ENCODE measurements at regions not wholly inside any gene's neighbourhood (a gene's known extent, or its start where the extent isn't known, plus 50 kb on each side); places are given as distances from the start of the nearest gene placed in this dataset.

DNA sequence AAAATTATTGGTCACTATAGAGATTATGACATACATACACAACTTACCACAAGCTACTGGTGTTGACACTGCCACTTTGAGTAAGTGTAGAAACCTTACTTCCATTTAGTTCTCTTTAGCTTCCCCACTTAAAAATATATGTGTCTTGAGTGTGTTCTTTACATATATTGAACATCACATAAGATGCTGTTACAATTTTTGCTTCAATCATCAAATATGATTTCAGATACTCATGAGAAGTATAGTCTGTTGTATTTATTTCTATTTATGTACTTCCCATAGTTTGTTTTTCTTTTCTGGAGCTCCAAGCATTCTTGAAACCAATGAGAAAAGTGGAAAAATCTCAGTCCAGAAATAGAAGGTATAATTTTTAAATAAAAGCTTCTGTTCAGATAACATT is 102.7 kb upstream of the SDK1 start:
- no peaks in the 10 kb centered on the region for H3K36me3 ChIP-seq (replicated peaks; ENCODE audit: low read depth, low read length)
- no peaks in the 10 kb centered on the region for H3K27me3 ChIP-seq (ENCODE audit: low read depth, low read length)
- TF ChIP-seq, protein P1, sequence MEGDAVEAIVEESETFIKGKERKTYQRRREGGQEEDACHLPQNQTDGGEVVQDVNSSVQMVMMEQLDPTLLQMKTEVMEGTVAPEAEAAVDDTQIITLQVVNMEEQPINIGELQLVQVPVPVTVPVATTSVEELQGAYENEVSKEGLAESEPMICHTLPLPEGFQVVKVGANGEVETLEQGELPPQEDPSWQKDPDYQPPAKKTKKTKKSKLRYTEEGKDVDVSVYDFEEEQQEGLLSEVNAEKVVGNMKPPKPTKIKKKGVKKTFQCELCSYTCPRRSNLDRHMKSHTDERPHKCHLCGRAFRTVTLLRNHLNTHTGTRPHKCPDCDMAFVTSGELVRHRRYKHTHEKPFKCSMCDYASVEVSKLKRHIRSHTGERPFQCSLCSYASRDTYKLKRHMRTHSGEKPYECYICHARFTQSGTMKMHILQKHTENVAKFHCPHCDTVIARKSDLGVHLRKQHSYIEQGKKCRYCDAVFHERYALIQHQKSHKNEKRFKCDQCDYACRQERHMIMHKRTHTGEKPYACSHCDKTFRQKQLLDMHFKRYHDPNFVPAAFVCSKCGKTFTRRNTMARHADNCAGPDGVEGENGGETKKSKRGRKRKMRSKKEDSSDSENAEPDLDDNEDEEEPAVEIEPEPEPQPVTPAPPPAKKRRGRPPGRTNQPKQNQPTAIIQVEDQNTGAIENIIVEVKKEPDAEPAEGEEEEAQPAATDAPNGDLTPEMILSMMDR (IDR thresholded peaks at IDR 0.05; ENCODE audit: low read depth, low read length): no peak
- TF ChIP-seq EZH2phosphoT487 (IDR thresholded peaks at IDR 0.05; ENCODE audit: low read depth): no peak
- H3K9ac ChIP-seq (ENCODE audit: low read length): no peak overlapping the region
- H3K27ac ChIP-seq (ENCODE audit: low read length): no peak overlapping the region
- no peak overlapping the region for H3K4me2 ChIP-seq (ENCODE audit: low read length)
- H3K4me1 ChIP-seq (ENCODE audit: low read length): no peaks in the 10 kb centered on the region
- no peak overlapping the region for H3K4me3 ChIP-seq (ENCODE audit: low read length)
- H3K79me2 ChIP-seq (ENCODE audit: low read length): no peaks in the 10 kb centered on the region
- H3K9me3 ChIP-seq (ENCODE audit: insufficient read depth, low read length): no peaks in the 10 kb centered on the region
- no peaks in the 10 kb centered on the region for H4K20me1 ChIP-seq (ENCODE audit: insufficient read depth, low read length)
- no peak overlapping the region for H2AFZ ChIP-seq (ENCODE audit: low read depth, low read length)

GRCh38 chr7:3200504-3200903 is 100.5 kb upstream of the SDK1 start:
- no peak overlapping the region for H2AFZ ChIP-seq (ENCODE audit: low read depth, low read length)
- TF ChIP-seq, protein P1 (IDR thresholded peaks at IDR 0.05; ENCODE audit: low read depth, low read length): peak; percentile 38
- no peak for TF ChIP-seq EZH2phosphoT487 (IDR thresholded peaks at IDR 0.05; ENCODE audit: low read depth)
- H3K36me3 ChIP-seq (replicated peaks; ENCODE audit: low read depth, low read length): no peaks in the 10 kb centered on the region

GRCh38 chr7:3201306-3201705 is 99.7 kb upstream of the SDK1 start:
- H3K9me3 ChIP-seq (ENCODE audit: insufficient read depth, low read length): no peaks in the 10 kb centered on the region
- no peaks in the 10 kb centered on the region for H3K36me3 ChIP-seq (replicated peaks; ENCODE audit: low read depth, low read length)
- H2AFZ ChIP-seq (ENCODE audit: low read depth, low read length): no peak overlapping the region
- no peak for TF ChIP-seq EZH2phosphoT487 (IDR thresholded peaks at IDR 0.05; ENCODE audit: low read depth)
- TF ChIP-seq, protein P1 (IDR thresholded peaks at IDR 0.05; ENCODE audit: low read depth, low read length): no peak
- H3K4me1 ChIP-seq (ENCODE audit: low read length): no peaks in the 10 kb centered on the region
- H3K4me3 ChIP-seq (ENCODE audit: low read length): no peak overlapping the region
- no peaks in the 10 kb centered on the region for H4K20me1 ChIP-seq (ENCODE audit: insufficient read depth, low read length)
- H3K79me2 ChIP-seq (ENCODE audit: low read length): no peaks in the 10 kb centered on the region
- H3K27me3 ChIP-seq (ENCODE audit: low read depth, low read length): no peaks in the 10 kb centered on the region
- H3K9ac ChIP-seq (ENCODE audit: low read length): no peak overlapping the region
- H3K27ac ChIP-seq (ENCODE audit: low read length): no peak overlapping the region
- no peak overlapping the region for H3K4me2 ChIP-seq (ENCODE audit: low read length)

More at GRCh38 chr7:3200504-3200903, 100.5 kb upstream of the SDK1 start:
- no peak overlapping the region for H3K4me3 ChIP-seq (ENCODE audit: low read length)
- no peaks in the 10 kb centered on the region for H3K79me2 ChIP-seq (ENCODE audit: low read length)
- H3K9me3 ChIP-seq (ENCODE audit: insufficient read depth, low read length): no peaks in the 10 kb centered on the region
- H3K27ac ChIP-seq (ENCODE audit: low read length): no peak overlapping the region
- H3K27me3 ChIP-seq (ENCODE audit: low read depth, low read length): no peaks in the 10 kb centered on the region
- no peaks in the 10 kb centered on the region for H3K4me1 ChIP-seq (ENCODE audit: low read length)
- no peak overlapping the region for H3K9ac ChIP-seq (ENCODE audit: low read length)
- no peak overlapping the region for H3K4me2 ChIP-seq (ENCODE audit: low read length)
- H4K20me1 ChIP-seq (ENCODE audit: insufficient read depth, low read length): no peaks in the 10 kb centered on the region

GRCh38 chr7:3201937-3202710 is 98.9 kb upstream of the SDK1 start:
- H3K9me3 ChIP-seq (ENCODE audit: insufficient read depth, low read length): no peaks in the 10 kb centered on the region
- H2AFZ ChIP-seq (ENCODE audit: low read depth, low read length): no peak overlapping the region
- no peak overlapping the region for H3K9ac ChIP-seq (ENCODE audit: low read length)
- no peak overlapping the region for H3K4me2 ChIP-seq (ENCODE audit: low read length)
- H3K27ac ChIP-seq (ENCODE audit: low read length): no peak overlapping the region
- no peaks in the 10 kb centered on the region for H3K27me3 ChIP-seq (ENCODE audit: low read depth, low read length)
- H3K4me1 ChIP-seq (ENCODE audit: low read length): no peaks in the 10 kb centered on the region
- no peak overlapping the region for H3K4me3 ChIP-seq (ENCODE audit: low read length)
- no peaks in the 10 kb centered on the region for H4K20me1 ChIP-seq (ENCODE audit: insufficient read depth, low read length)
- no peaks in the 10 kb centered on the region for H3K36me3 ChIP-seq (replicated peaks; ENCODE audit: low read depth, low read length)
- TF ChIP-seq, protein P1 (IDR thresholded peaks at IDR 0.05; ENCODE audit: low read depth, low read length): no peak
- TF ChIP-seq EZH2phosphoT487 (IDR thresholded peaks at IDR 0.05; ENCODE audit: low read depth): no peak
- H3K79me2 ChIP-seq (ENCODE audit: low read length): no peaks in the 10 kb centered on the region
